ENCODE measurements at regions not wholly inside any gene's neighbourhood (a gene's known extent, or its start where the extent isn't known, plus 50 kb on each side); places are given as distances from the start of the nearest gene placed in this dataset.

DNA sequence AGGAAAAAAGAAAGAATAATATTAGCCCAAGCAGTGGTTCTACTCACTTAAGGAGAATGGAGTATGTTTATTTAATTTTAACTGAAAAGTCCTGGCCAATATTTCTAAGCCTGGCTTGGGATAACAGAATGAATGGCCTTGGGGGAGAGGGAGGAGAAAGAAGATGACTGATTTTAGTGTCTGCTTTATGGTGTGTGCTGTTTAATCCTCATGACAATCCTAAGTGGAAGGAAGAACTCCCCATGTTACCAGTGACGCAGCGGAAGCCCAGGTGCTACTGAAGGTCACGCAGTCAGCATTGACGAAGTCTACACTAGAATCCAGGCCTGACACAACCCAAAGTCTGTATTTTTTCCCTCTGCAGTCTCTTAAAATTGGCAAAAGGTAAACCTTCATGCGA, 50.5 kb downstream of the PALM2AKAP2 start:
- DNase-seq (ENCODE audit: low read depth) = no peak
- H3K4me3 ChIP-seq (ENCODE audit: low read length) = no peak overlapping the region
- TF ChIP-seq, protein P1, sequence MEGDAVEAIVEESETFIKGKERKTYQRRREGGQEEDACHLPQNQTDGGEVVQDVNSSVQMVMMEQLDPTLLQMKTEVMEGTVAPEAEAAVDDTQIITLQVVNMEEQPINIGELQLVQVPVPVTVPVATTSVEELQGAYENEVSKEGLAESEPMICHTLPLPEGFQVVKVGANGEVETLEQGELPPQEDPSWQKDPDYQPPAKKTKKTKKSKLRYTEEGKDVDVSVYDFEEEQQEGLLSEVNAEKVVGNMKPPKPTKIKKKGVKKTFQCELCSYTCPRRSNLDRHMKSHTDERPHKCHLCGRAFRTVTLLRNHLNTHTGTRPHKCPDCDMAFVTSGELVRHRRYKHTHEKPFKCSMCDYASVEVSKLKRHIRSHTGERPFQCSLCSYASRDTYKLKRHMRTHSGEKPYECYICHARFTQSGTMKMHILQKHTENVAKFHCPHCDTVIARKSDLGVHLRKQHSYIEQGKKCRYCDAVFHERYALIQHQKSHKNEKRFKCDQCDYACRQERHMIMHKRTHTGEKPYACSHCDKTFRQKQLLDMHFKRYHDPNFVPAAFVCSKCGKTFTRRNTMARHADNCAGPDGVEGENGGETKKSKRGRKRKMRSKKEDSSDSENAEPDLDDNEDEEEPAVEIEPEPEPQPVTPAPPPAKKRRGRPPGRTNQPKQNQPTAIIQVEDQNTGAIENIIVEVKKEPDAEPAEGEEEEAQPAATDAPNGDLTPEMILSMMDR (conservative IDR thresholded peaks at IDR 0.05; ENCODE audit: low read length) = no peak

DNA sequence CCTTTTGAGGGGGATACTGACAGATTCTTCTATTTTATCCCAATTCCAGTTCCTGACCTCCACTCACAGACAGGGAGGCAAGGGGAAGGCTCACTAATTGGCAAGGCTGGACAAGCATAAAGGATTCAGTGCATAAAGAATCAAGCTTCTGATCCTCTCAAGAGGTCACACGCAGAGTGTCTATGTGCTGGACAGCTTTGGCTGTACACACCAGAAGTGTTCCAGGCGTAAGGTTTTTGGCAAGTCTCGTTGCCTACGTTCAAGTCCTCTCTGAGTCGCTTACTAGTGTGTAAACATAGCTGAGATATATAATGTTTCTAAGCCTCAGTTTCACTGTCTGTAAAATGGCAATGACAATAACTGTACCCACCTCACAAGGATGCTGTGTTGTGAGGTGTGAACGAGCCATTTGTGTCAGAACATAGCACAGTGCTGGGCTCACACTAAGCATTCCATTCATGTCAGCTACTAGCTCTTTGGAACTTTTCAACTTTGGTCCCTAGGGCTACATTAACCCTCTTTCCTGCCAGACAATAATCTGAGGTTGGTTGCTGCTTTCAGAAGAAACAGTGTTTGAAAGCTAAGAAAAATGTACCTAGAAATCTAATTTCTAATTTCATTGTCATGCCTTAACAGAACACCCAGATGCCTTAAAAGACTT, 52.1 kb downstream of the PALM2AKAP2 start:
- H3K4me3 ChIP-seq (ENCODE audit: low read length) = no peak overlapping the region
- DNase-seq (ENCODE audit: low read depth) = no peak
- TF ChIP-seq, protein P1 (conservative IDR thresholded peaks at IDR 0.05; ENCODE audit: low read length) = no peak

DNA sequence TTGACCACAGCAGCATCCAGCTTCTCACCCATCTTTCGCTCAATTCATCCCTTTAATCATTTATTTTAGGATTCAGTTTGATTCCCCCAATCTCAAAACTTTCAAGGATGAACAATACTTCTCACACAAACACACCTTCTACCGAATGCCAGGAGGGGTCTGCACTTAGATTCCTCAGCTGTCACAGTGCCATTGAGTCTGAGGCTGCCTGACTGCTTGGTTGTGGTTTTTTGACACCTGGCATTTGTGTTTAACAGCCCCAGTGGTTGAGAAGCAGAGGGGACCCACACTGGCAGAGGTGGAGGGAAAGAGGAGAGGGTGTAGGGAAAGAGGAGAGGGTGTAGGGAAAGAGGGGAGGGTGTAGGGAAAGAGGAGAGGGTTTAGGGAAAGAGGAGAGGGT, 54.9 kb downstream of the PALM2AKAP2 start:
- H3K4me3 ChIP-seq (ENCODE audit: low read length) = no peak overlapping the region
- TF ChIP-seq, protein P1 (conservative IDR thresholded peaks at IDR 0.05; ENCODE audit: low read length) = no peak
- DNase-seq (ENCODE audit: low read depth) = no peak

DNA sequence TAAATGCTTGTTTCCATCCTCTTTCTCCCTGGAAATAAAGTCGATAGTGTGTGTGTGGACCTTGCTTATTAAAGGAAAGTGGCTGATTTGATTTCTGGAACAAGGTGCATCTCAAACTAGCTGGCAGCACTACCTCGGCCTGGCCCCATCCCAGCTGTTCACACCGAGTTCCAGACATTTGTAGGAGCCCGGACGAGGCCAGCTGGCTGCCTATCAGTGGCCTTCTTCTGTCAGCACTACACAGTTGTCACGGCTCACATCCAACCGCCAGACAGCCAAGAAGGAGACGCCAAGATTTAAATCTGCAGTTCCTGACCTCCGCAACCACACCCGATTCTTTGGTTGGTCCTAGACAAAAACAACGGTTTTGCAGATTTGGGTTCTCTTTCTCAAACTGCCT, 63.6 kb downstream of the PALM2AKAP2 start:
- no peak overlapping the region for H3K4me3 ChIP-seq (ENCODE audit: low read length)
- DNase-seq (ENCODE audit: low read depth) = no peak
- TF ChIP-seq, protein P1 (conservative IDR thresholded peaks at IDR 0.05; ENCODE audit: low read length) = no peak

DNA sequence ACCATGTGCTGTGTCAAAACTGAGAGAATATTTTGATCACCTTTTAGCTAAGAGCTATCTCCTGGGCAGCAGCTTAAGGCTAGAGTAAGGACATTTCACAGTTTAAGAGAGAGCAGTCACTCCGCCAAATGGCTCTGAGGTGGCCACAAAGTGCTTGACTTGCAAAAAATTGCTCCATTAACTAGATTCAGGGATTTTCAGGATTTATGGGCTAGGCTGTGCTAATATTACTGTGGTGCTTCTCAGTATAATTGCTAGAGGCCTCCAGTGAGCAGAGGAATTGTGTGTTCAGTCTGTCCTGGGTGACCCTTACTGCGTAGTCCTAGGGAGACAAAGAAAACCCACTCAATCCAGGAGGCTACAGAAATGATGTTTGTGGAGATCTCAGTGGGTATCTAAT, 65.2 kb downstream of the PALM2AKAP2 start:
- TF ChIP-seq, protein P1 (conservative IDR thresholded peaks at IDR 0.05; ENCODE audit: low read length) = no peak
- DNase-seq (ENCODE audit: low read depth) = no peak

DNA sequence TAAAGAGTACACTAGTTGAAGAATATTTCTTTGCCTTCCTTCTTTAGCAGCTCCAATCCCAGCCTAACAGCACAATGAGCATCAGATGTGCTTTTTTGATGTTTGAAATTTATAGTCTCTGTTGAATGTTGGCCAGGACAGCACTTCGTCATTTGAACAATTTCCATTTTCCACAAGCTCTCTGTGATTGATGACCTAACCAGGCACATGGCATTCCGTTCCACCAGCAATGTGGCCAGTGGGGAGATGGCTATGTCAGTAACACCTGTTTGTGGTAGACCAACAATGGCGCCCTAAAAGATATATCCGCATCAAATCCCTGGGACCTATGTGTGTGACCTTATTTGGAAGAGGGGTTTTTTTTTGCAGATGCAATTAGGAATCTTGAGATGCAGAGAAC, 66.8 kb downstream of the PALM2AKAP2 start:
- peak; percentile 73 for DNase-seq (ENCODE audit: low read depth)
- H3K4me3 ChIP-seq (ENCODE audit: low read length) = no peak overlapping the region
- TF ChIP-seq, protein P1 (conservative IDR thresholded peaks at IDR 0.05; ENCODE audit: low read length) = no peak

More for the DNA sequence above, 65.2 kb downstream of the PALM2AKAP2 start:
- H3K4me3 ChIP-seq (ENCODE audit: low read length) = no peak overlapping the region

DNA sequence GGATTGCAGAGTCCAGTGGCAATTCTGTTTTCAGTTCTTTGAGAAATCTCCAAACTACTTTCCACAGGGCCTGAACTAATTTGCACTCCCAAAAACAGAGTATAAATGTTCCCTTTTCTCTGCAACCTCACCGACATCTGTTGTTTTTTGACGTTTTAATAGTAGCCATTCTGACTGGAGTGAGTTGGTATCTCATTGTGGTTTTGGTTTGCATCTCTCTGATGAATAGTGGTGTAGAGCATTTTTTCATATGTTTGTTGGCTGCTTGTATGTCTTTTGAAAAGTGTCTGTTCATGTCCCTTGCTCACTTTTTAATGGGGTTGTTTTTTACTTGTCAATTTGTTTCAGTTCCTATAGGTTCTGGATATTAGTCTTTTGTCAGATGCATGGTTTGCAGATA, 72.6 kb downstream of the PALM2AKAP2 start:
- peak; percentile 49 for DNase-seq (ENCODE audit: low read depth)
- TF ChIP-seq, protein P1 (conservative IDR thresholded peaks at IDR 0.05; ENCODE audit: low read length) = no peak
- H3K4me3 ChIP-seq (ENCODE audit: low read length) = no peak overlapping the region
